HepG2 (cell line): ENCODE measurements at regions not wholly inside any gene's neighbourhood (a gene's known extent, or its start where the extent isn't known, plus 50 kb on each side); places are given as distances from the start of the nearest gene placed in this dataset.

Experiments used
- CBX5 ChIP-seq: sonication (generic); formaldehyde crosslinking; IDR thresholded peaks from 2 replicates; pipeline ENCODE4 v1.4.0; 2020; ENCODE audit warnings: missing genetic modification reagents, borderline replicate concordance
- EHMT2 ChIP-seq: fragments of 200-600 bp; sonication (generic); IDR thresholded peaks from 2 replicates; pipeline ENCODE4 v1.7.0; 2017; ENCODE audit warnings: antibody characterized with exemption, low read depth, low read length, borderline replicate concordance
- HDAC6 ChIP-seq: fragments of 200-600 bp; sonication (generic); IDR thresholded peaks from 2 replicates; pipeline ENCODE4 v1.7.0; 2017; ENCODE audit warnings: mild to moderate bottlenecking, antibody characterized with exemption, low read length, low read depth
- POLR2AphosphoS5 ChIP-seq: IDR thresholded peaks from 2 replicates; pipeline ENCODE4 v1.6.1; 2012; ENCODE audit warnings: low read depth, low read length
- SIN3A ChIP-seq: IDR thresholded peaks from 2 replicates; pipeline ENCODE4 v1.6.1; 2011; ENCODE audit warnings: low read depth, mild to moderate bottlenecking, control low read depth, low read length, borderline replicate concordance
- TAF1 ChIP-seq: sonication (generic); formaldehyde crosslinking; IDR thresholded peaks from 2 replicates; pipeline ENCODE4 v1.4.0; 2020; ENCODE audit warnings: missing genetic modification reagents
- ZFP36L2 ChIP-seq: sonication (generic); formaldehyde crosslinking; IDR thresholded peaks from 2 replicates; pipeline ENCODE4 v1.4.0; 2020; ENCODE audit warnings: missing genetic modification reagents
- ZNF326 ChIP-seq: sonication (generic); formaldehyde crosslinking; IDR thresholded peaks from 2 replicates; pipeline ENCODE4 v1.4.0; 2020; ENCODE audit warnings: missing genetic modification reagents, borderline replicate concordance
- ZNF468 ChIP-seq: sonication (generic); formaldehyde crosslinking; IDR thresholded peaks from 2 replicates; pipeline ENCODE4 v1.8.0; 2022; ENCODE audit warnings: mild to moderate bottlenecking, moderate library complexity, missing genetic modification reagents
- ZNF747 ChIP-seq: sonication (generic); formaldehyde crosslinking; IDR thresholded peaks from 2 replicates; pipeline ENCODE4 v1.8.1; 2023; ENCODE audit warnings: missing genetic modification reagents, mild to moderate bottlenecking, borderline replicate concordance
- ZNF777 ChIP-seq: sonication (generic); formaldehyde crosslinking; IDR thresholded peaks from 2 replicates; pipeline ENCODE4 v1.4.0; 2020; ENCODE audit warnings: missing genetic modification reagents

- TF ChIP-seq ZNF326 (CRISPR knock-in tag), result no peak
- TF ChIP-seq ZFP36L2 (CRISPR knock-in tag), result no peak
- no peak for TF ChIP-seq TAF1
- no peak for TF ChIP-seq SIN3A
- TF ChIP-seq EHMT2, result no peak
- TF ChIP-seq ZNF468 (CRISPR knock-in tag), result no peak
- no peak for TF ChIP-seq POLR2AphosphoS5
- TF ChIP-seq ZNF777 (CRISPR knock-in tag), result no peak
- TF ChIP-seq ZNF747, result no peak
- TF ChIP-seq CBX5 (CRISPR knock-in tag), result no peak
- TF ChIP-seq HDAC6, result no peak
Observed at GRCh38 chr2:160912276-160912675, 248.0 kb upstream of the TANK start.
